HEK293T (cell line): ENCODE measurements at regions not wholly inside any gene's neighbourhood (a gene's known extent, or its start where the extent isn't known, plus 50 kb on each side); places are given as distances from the start of the nearest gene placed in this dataset.

ENCODE experiments used
- CTCF ChIA-PET: fragments of 350-600 bp; formaldehyde crosslinking; extraction: SDS; loops from one replicate; lab custom pipeline; 2021; ENCODE audit warnings: antibody characterized with exemption, inconsistent platforms; lab: Yijun Ruan, JAX
- POLR2A ChIA-PET: fragments of 350-600 bp; formaldehyde crosslinking; extraction: SDS; loops from one replicate; lab custom pipeline; 2020; ENCODE audit warnings: antibody characterized with exemption, inconsistent platforms; lab: Yijun Ruan, JAX
- DNase-seq: peaks from one replicate; pipeline ENCODE4 v3.0.0; 2012; ENCODE audit warnings: mixed read lengths; ENCODE audit errors: extremely low spot score
- ARNT ChIP-seq: fragments of 450-650 bp; IDR thresholded peaks from 2 replicates; pipeline ENCODE4 v1.6.1; 2017; ENCODE audit warnings: mild to moderate bottlenecking
- BHLHE40 ChIP-seq: fragments of 450-650 bp; IDR thresholded peaks from 2 replicates; pipeline ENCODE4 v1.6.1; 2016; ENCODE audit warnings: mild to moderate bottlenecking, moderate library complexity, borderline replicate concordance
- CTBP1 ChIP-seq: fragments of 450-650 bp; IDR thresholded peaks from 2 replicates; pipeline ENCODE4 v1.6.1; 2016; ENCODE audit warnings: borderline replicate concordance
- ELF4 ChIP-seq: fragments of 450-650 bp; IDR thresholded peaks from 2 replicates; pipeline ENCODE4 v1.6.1; 2017; ENCODE audit warnings: antibody characterized with exemption
- FOXA1 ChIP-seq: fragments of 450-650 bp; IDR thresholded peaks from 2 replicates; pipeline ENCODE4 v1.6.1; 2016; ENCODE audit warnings: mild to moderate bottlenecking
- FOXK2 ChIP-seq: fragments of 450-650 bp; IDR thresholded peaks from 2 replicates; pipeline ENCODE4 v1.6.1; 2016; ENCODE audit warnings: mild to moderate bottlenecking
- FOXM1 ChIP-seq: fragments of 450-650 bp; IDR thresholded peaks from 2 replicates; pipeline ENCODE4 v1.6.1; 2017; ENCODE audit warnings: mild to moderate bottlenecking, borderline replicate concordance
- HDGF ChIP-seq: fragments of 450-650 bp; IDR thresholded peaks from 2 replicates; pipeline ENCODE4 v1.6.1; 2017; ENCODE audit warnings: antibody characterized with exemption, borderline replicate concordance
- L3MBTL2 ChIP-seq: fragments of 450-650 bp; conservative IDR thresholded peaks from 2 replicates; pipeline ENCODE4 v1.6.1; 2016; ENCODE audit warnings: mild to moderate bottlenecking
- LEF1 ChIP-seq: fragments of 450-650 bp; IDR thresholded peaks from 2 replicates; pipeline ENCODE4 v1.6.1; 2017; ENCODE audit warnings: mild to moderate bottlenecking, borderline replicate concordance
- NFRKB ChIP-seq: fragments of 450-650 bp; IDR thresholded peaks from 2 replicates; pipeline ENCODE4 v1.6.1; 2016; ENCODE audit warnings: mild to moderate bottlenecking, moderate library complexity
- SP1 ChIP-seq: fragments of 450-650 bp; IDR thresholded peaks from 2 replicates; pipeline ENCODE4 v1.6.1; 2017
- SUZ12 ChIP-seq: fragments of 450-650 bp; IDR thresholded peaks from 2 replicates; pipeline ENCODE4 v1.6.1; 2016; ENCODE audit warnings: mild to moderate bottlenecking
- TARDBP ChIP-seq: fragments of 450-650 bp; IDR thresholded peaks from 2 replicates; pipeline ENCODE4 v1.6.1; 2016
- ZNF384 ChIP-seq: fragments of 450-650 bp; IDR thresholded peaks from 2 replicates; pipeline ENCODE4 v1.6.1; 2016
- TF ChIP-seq, protein P1 (sequence below): fragments of 450-650 bp; IDR thresholded peaks from 2 replicates; pipeline ENCODE4 v1.6.1; 2016

DNA sequence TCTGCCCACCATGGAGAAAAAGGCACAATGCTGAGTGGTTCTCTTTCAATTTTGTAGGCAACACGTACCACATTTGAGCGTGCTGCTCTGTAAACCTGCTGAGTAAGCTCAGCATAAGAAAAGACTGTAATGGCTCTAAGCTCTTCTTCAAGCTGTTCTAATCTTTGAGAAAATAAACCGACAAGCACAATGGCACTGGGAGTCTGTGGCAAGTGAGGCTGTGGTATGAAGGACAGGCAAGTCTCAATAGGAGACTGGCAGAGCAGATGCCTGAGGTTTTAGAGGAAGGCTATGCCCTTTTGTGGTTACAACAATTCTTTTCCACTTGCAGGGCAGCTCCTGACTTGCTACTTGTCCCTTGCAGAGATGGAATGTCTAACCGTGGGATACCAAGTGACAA lies 136.7 kb upstream of the EXOC2 start:
- CTCF ChIA-PET = interaction anchor here (0.9 to 1.0 kb wide), 2 partner anchors 15 to 732 kb away, joined by 3 to 4 read pairs; no protein-coding TSS in a partner anchor
- TF ChIP-seq ARNT (no peak), SP1 (no peak), BHLHE40 (no peak), HDGF (no peak), TARDBP (no peak), SUZ12 (no peak), NFRKB (no peak), FOXA1 (no peak), LEF1 (no peak), CTBP1 (no peak), FOXK2 (no peak), FOXM1 (no peak)
- TF ChIP-seq, protein P1, sequence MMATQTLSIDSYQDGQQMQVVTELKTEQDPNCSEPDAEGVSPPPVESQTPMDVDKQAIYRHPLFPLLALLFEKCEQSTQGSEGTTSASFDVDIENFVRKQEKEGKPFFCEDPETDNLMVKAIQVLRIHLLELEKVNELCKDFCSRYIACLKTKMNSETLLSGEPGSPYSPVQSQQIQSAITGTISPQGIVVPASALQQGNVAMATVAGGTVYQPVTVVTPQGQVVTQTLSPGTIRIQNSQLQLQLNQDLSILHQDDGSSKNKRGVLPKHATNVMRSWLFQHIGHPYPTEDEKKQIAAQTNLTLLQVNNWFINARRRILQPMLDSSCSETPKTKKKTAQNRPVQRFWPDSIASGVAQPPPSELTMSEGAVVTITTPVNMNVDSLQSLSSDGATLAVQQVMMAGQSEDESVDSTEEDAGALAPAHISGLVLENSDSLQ = no peak
- DNase-seq = no peak
- POLR2A ChIA-PET = no interaction called here

DNA sequence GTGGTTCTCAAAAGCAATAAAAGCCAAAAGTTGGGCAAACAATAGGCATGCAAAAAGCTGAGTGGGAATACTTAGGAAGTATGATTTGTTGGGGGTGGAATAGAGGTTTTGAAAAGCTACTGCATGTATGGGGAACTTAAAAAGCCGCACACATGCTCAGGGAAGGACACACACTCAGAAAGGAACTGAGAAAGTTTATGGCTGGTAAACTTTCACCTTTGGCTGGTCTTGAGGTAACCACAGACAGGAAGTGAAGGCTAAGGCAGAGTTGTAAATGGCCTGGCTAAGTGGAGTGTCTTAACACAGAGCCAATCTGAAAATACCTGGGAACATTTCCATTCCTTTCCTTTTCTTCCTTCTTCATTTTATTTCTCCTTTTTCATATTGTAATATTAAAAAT lies 134.5 kb upstream of the EXOC2 start:
- POLR2A ChIA-PET = no interaction called here
- CTCF ChIA-PET = no interaction called here
- no peak for TF ChIP-seq ARNT
- TF ChIP-seq LEF1 = no peak
- no peak for TF ChIP-seq SUZ12
- TF ChIP-seq FOXK2 = no peak
- TF ChIP-seq CTBP1 = no peak
- no peak for TF ChIP-seq ELF4
- TF ChIP-seq ZNF384 = no peak
- TF ChIP-seq FOXM1 = no peak
- TF ChIP-seq NFRKB = no peak
- TF ChIP-seq FOXA1 = no peak
- no peak for TF ChIP-seq TARDBP
- TF ChIP-seq HDGF = no peak
- TF ChIP-seq BHLHE40 = no peak
- TF ChIP-seq L3MBTL2 = no peak
- no peak for TF ChIP-seq SP1
- TF ChIP-seq, protein P1 = no peak
- no peak for DNase-seq

DNA sequence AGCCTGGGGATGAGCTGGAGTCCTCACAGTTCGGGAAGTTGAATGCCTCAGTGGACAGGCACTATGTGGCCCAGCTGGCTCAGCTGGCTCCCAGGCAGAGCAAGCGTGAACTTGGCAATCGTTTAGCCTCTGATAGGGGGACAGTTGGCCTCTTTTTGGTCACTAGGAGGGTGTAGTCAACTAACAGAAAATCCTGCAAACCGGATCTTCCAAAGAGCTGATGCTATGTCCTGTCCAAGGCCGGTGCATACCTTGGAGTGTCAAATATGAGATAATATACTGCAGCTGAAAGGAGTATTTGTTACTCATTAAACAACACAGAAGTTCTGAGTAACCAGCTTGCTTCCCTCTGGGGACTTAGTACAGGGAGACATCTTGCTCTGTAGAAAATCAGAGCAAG lies 126.2 kb upstream of the EXOC2 start:
- ChIA-PET CTCF (no interaction called here), POLR2A (no interaction called here)
- TF ChIP-seq LEF1 (no peak), L3MBTL2 (no peak), FOXK2 (no peak), BHLHE40 (no peak), ELF4 (no peak), HDGF (no peak), FOXA1 (no peak), ZNF384 (no peak), ARNT (no peak), SP1 (no peak)
- TF ChIP-seq, protein P1 = no peak
- DNase-seq = no peak

DNA sequence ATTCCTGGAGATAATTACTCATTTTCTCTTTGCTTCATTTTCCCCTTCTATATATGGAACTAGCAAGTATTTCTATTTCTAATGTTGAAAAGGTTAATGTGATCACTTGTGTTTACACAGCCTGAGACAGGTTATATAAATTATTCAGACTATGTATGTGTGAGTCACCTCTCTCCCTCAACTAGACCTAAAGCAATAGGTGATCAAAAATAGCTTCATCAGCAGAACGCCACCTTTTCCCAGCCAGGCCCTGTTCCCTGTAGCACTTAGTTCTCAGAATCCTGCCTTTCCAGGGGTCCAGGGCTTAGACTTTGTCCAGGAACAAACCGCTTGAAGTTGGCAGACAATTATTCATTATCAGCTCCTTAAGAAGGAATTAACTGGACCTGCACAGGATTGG lies 125.3 kb upstream of the EXOC2 start:
- ChIA-PET POLR2A (no interaction called here), CTCF (interaction anchor here (0.8 kb wide), 1 partner anchor 17 kb away, joined by 4 read pairs; no protein-coding TSS in a partner anchor)
- DNase-seq = no peak
- TF ChIP-seq CTBP1 = no peak
- no peak for TF ChIP-seq NFRKB
- TF ChIP-seq FOXA1 = no peak
- no peak for TF ChIP-seq SP1
- TF ChIP-seq, protein P1 = no peak
- no peak for TF ChIP-seq BHLHE40
- TF ChIP-seq FOXK2 = no peak
- TF ChIP-seq SUZ12 = no peak
- no peak for TF ChIP-seq TARDBP
- TF ChIP-seq FOXM1 = no peak
- TF ChIP-seq ZNF384 = no peak
- TF ChIP-seq LEF1 = no peak
- TF ChIP-seq HDGF = no peak
- TF ChIP-seq ARNT = no peak
- TF ChIP-seq ELF4 = no peak
- TF ChIP-seq L3MBTL2 = no peak

DNA sequence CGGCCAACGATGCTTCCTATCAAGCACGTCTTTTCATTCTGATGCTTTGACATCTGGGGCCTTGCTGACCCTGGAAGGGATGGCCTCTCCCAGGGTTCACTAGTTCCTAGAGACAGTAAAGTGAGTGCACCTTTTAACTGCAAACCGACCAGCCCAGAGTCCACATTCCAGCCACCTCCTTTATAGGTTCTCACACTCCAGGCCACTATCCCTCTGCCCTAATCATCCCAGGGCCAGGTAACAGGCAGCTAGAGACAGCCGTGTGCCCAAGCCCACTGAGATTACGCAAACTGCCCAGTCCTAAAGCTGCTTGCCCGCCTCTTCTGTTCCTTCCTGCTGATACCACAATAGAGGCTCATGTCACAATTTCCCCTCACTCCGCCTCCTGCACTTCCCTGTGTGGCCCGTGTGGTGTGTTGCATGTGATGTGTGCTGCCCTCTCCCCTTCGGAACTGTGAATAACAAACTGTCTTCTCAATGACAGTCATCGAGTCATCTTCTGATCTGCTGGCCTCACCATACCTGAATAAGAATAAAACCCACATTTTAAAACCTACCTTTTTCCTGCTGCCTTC lies 123.7 kb upstream of the EXOC2 start:
- ChIA-PET CTCF (no interaction called here), POLR2A (no interaction called here)
- TF ChIP-seq TARDBP (no peak), L3MBTL2 (no peak), NFRKB (no peak), LEF1 (no peak), SP1 (no peak), CTBP1 (no peak), ELF4 (no peak), ARNT (no peak)
- DNase-seq = no peak
